Stimulated activated CD8-positive, alpha-beta memory T cell treated with anti-CD3 and anti-CD28 coated beads, Interleukin-4, amount 100 ng/mL, for 1 hour (primary cell): ENCODE measurements at regions not wholly inside any gene's neighbourhood (a gene's known extent, or its start where the extent isn't known, plus 50 kb on each side); places are given as distances from the start of the nearest gene placed in this dataset.
A peak's percentile ranks its signal among the peaks of the same experiment; 100 is the strongest.

Experiments
- DNase-seq, 2 donors: peaks; one replicate each; pipeline ENCODE4 v3.0.0-alpha.2; 2020; ENCODE audit warnings: low read depth in 2 of 2, low spot score in 1 of 2

DNA sequence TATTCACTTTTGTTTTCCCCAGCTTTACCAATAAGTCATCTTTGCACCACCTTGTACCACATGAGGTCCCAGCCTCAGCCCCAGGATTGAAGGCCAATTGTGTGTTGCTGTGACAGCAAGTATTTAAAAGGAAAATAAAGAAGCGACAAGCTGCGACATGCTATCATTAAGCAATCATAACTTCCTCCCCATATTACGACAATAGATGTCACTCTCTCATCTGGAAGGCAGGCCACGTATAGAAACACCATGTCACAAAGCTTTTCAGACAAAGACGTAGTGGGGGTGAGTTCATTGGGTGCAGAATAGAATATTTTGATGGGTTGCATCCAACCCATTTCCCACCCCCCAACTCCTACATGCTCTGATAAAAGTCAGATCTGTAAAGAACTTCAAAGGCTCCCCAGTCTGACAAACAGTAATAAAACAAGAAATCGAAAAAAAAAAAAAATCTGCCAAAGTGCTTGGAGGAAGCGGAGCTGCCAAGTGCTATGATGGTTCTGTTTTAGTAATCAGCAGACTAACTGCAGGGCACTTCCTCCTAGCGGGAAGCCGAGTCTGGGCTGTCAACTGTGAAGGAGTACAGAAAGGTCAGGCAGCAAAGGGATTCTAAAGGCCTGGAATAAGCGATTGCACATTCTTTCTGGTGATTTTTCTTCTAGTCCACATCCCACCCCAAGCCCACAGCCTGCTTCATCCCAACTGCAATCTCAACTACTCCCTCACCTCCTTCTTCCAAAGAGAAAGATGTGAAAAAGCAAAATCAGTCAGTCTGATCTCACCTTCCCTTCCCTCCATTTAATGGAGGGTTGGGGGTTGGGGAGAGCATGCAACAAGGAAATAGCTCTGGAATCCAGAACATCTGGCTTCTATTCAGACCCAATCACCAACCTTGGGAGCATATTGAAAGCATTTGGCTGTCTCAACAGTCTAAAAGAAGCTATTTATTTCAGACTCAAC, 131.4 kb upstream of the UBASH3B start:
- DNase-seq, result no peak

DNA sequence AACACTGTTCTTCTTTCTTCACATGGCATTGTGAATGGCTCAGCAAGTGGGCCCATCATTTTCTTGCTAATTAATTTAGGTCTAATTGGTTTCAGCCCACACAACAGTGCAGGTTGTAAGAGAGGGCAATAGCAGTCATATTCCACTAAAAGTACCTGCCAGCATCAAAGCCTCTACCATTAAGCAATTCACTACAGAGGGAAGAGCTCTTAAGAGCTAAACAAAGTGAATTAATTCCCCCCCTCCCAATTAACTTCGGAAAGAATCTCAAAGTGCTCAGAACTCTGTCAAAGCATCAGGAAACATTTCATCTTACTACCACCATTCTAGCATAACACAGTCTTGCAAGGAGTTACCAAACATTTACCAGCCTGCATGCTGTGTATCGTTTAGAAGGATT, 133.9 kb upstream of the UBASH3B start:
- no peak for DNase-seq

- no peak for DNase-seq
These were observed 137.8 kb upstream of the UBASH3B start for GRCh38 chr11:122517403-122518379.

DNA sequence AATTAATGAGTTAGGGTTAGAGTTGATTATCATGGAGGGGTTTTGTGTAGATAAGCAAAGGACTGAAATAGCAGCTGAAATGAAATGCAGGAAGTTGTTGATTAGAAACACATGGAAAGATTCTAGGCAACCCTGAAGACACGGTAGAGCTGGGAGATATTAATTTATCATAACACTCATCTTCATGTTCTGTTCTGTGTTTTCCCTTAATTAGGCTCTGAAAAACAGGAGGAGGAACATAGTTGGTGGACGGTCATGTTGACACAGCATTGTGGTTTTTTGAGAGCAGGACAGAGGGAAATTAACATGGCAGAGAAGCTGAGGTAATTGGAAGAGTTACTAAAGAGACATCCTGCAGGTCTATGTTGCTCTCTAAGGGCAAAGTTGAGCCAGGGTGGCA, 138.8 kb upstream of the UBASH3B start:
- no peak for DNase-seq

- no peak for DNase-seq
These were observed 141.5 kb upstream of the UBASH3B start for GRCh38 chr11:122513997-122514396.

DNA sequence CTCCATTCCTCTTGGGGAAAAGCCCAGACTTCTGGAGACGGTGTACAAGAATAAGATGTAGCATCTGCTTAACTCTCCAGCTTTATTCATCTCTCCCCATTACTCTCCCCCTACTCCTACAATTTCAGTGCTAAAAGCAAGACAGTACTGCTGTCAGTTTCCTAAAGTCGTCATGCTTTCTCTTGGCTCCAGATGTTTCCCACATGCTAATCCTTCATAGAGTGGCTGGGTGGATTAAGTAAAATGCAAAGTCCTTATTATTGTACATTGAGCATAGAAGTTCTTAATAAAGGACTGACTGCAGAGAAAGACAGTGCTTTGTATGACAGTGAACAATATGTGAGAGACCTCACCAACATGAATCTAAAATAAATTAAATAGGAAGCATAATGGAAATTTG, 142.2 kb upstream of the UBASH3B start:
- no peak for DNase-seq

GRCh38 chr11:122512688-122513087, 142.8 kb upstream of the UBASH3B start:
- no peak for DNase-seq

DNA sequence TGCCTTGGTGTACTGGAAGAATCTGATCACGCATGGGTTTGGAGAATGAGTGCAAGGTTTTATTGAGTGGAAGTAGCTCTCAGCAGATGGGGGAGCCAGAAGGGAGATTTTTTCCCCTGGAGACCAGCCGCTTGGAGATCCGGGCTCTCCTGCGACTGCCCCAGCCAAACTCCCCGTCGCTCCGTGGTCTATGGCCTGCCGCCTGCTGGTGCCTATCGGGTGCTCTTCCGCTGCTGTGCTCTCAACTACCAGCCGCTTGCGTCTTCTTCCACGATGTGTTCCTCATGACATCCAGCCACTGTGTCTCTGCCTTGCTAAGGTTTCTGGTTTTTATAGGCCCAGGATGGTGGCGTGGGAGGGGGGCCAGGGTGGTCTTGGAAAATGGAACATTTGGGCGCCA, 145.6 kb upstream of the UBASH3B start:
- DNase-seq, result no peak

GRCh38 chr11:122509091-122509490, 146.4 kb upstream of the UBASH3B start:
- no peak for DNase-seq

DNA sequence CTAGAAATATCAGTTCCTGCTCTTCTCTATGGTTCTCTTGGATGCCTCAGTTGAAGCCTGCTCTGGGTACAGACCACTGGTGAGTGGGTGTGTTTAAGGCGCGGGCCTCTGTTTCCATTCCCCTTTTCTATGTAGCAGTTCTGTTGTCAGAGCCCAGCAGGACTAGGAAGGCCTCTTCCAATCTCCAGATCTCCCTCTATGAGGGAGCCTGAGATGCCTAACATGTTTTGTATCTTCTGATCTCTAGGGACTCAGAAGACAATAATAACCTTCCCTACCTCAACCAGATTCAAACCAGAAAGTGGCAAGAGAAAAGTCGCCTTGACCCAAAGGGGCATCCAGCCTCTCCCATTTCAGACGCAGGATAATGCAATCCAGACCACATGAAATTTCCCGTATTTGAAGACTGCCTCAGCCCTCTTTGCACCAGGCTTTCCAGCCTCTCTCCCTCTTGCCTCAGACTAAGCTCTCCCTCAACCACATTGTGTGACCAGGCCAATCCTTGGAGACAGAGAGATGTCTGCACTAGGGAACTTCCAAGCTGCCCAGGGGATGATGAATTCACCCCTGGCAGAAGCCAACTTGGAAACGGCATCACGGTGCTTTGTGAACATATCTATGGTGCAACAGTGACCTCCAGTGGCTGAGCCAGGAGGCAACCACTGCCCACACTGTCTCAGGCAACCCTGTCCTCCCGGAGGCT, 150.1 kb upstream of the UBASH3B start:
- DNase-seq, result peak in 1 of 2 donors; percentile 7

- DNase-seq, result no peak
These were observed 161.3 kb upstream of the UBASH3B start for GRCh38 chr11:122494221-122494620.

DNA sequence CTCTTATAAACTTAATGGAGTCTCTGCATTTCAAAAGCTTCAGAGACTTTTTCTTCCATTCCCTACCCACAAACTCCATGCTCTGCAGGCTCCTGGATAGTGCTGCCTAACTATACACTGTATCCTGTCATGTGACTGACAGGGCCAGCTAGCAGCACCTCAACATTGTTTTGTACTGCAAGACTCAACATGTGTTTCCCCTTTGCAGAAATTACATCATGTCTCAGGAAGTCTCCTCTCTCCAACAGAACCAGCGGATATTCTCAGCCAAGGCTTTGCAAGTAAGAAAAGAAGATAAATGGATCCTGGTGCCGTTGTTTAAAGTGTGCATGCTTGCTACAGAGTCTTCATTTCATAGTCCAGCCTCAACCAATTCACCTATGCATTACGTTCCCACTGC, 164.0 kb upstream of the UBASH3B start:
- DNase-seq, result no peak

GRCh38 chr11:122488892-122489706, 166.4 kb upstream of the UBASH3B start:
- no peak for DNase-seq

DNA sequence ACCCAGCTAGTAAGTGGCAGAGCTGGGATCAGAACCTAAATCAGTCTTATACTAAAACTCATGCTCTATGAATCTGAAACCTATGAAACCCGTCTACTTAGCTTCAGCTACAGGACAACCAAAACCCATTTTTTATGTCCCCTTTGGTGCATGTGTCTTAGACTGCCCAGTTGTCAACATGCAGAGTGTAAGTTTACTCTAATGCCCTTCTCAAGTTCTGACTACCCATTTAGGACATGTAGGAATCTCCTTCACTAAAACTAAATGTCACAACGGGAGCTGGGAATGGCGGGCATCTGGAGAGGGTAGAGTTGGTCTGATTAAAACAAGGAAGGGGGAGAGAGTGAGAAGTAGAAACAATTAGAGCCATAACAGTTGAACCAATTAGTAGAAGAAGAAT, 167.9 kb upstream of the UBASH3B start:
- no peak for DNase-seq

DNA sequence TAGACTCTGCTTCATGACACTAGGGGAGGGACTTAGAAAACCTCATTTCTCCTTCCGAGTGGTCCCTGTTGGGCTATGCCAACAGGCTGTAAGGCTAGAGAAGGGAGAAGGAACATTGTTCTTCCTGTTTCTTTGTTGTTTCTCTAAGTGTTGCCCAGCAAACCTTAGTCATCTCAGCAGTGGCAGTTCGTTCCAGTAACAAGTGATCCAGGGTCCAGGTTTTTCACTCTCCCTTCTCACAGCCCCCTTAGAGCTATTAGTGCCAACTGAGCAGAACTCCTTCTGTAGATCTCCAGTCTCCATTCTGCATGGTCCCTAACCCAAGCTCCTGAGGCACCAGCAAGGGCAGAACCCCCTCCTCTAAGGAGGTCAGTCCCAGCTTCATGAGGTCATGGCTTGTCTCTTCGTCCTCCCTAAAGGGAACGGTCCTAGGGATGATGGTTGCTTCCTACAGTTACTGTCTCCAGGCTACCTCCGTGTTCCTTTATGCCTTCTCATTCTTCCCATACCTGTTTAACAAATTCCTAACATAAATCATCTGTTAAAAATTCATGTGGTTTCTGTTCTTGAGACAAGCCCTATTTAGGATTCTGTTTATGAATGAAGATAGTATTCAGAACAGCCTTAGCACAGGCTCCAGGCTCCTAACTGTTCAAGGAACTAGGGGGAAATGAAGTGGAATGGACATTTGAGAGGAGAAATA, 168.6 kb upstream of the UBASH3B start:
- DNase-seq, result no peak

DNA sequence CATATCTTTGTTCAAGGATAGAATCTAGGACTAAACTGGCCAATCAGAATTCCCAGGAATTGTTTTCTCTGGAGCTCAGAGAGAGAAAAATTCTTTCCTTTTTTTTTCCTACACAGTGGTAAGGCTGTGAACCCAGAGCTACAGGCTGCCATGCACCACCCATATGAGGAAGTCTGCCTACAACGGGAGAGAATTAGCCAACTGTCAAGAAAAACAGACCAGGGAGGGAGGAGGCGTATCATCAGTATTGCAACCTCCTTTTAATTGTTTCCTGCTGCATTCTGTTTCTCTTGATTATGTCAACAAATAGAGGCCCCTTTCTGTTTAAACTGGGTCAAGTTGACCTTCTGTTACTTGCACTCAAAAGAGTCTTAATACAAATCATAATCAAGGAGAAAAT, 176.5 kb upstream of the UBASH3B start:
- no peak for DNase-seq

DNA sequence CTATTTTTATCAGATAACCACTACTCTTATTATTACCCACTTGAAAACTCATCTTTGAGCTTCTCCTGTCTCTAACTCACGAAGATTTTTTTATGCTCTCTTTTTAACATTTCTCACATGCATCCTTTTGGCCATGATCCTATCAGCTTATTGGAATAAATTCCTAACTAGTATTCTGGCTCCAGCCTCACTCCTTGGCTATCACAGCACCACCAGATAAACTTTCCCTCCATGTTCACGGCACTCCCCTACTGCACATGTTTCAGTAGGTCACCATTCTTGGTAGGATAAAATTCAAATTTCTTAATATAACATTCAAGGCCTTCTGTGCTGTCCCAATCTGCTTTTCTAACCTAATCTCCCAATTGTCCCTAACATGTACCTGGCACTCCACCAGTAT, 186.6 kb upstream of the UBASH3B start:
- no peak for DNase-seq

DNA sequence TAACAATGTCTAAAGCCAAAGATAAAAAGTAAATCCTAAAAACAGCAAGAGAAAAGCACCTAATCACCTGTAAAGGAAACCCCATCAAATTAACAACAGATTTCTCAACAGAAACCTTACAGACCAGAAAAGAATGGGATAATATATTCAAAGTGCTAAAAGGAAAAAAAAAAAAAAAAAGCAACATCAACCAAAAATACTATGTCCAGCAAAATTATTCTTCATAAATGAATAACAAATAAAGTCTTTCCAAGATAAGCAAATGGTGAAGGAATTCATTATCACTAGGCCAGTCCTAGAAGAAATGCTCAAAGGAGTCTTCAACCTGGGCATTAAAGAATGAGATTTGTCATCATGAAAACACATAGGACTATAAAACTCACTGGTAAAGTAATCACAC, 192.0 kb upstream of the UBASH3B start:
- DNase-seq, result no peak

GRCh38 chr11:122459064-122459463, 196.5 kb upstream of the UBASH3B start:
- no peak for DNase-seq

- no peak for DNase-seq
These were observed 201.9 kb upstream of the UBASH3B start for GRCh38 chr11:122453586-122453985.
